ENCODE measurements at regions not wholly inside any gene's neighbourhood (a gene's known extent, or its start where the extent isn't known, plus 50 kb on each side); places are given as distances from the start of the nearest gene placed in this dataset.

DNA sequence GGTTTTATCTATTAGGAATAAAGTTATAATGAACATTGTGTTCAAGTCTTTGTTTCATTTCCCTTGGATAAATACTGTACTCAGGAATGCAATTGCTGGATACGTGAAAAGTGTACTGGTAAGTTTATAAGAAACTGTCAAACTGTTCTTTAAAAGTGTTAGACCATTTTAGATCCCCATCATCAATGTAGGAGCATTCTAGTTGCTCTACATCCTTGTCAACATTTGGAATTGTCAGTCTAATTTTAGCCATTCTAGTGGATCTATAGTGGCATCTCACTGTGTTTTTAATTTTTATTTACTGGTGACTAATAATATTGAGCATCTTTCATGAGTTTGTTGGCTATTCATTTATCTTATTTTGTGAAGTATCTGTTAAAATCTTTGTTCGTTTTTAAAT lies 354.0 kb upstream of the NRP1 start:
- POLR2A ChIA-PET: no interaction called here

DNA sequence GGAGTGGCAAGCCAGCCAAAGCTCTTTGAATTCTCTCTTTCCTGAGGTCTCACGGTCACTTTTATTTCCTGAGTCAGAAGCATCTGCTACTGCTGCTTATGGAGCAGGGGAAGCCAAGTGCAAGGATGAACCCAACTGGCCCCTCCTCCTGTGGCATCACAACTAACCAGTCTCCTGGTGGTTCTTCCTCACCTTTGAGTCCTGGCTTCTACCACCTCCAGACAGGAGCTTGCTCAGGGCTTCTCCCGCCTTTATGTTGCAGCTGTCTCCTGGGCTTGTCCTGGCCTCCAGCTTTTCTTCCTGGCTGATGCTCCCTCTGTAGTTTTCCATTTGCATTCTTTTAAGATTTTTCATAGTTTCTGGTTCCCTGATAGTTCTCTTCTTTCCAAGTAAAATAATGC lies 349.7 kb upstream of the NRP1 start:
- Mint-ChIP-seq H3K27me3 (ENCODE audit: insufficient read depth, unreplicated experiment) (no peaks in the 10 kb centered on the region), H3K36me3 (ENCODE audit: insufficient read depth, unreplicated experiment) (no peaks in the 10 kb centered on the region), H3K9me3 (ENCODE audit: unreplicated experiment) (peaks cover 20% of the 10 kb centered on the region), H3K4me1 (ENCODE audit: low read depth, unreplicated experiment) (no peaks in the 10 kb centered on the region), H3K27ac (ENCODE audit: unreplicated experiment) (no peak overlapping the region), H3K4me3 (ENCODE audit: unreplicated experiment) (no peak overlapping the region)
- Histone ChIP-seq H3K4me1 (no peaks in the 10 kb centered on the region), H3K4me3 (ENCODE audit: low read depth, low read length) (no peak overlapping the region), H3K36me3 (ENCODE audit: control insufficient read depth, insufficient read depth, low read length) (no peaks in the 10 kb centered on the region), H3K27me3 (replicated peaks; ENCODE audit: control insufficient read depth, insufficient read depth, low read length) (no peaks in the 10 kb centered on the region), H3K9me3 (peaks cover 16% of the 10 kb centered on the region)
- DNase-seq: no peak
- intact Hi-C loops (cut with micrococcal nuclease; ENCODE audit: unreplicated experiment): no loop called here
- BruUV-seq (replicated peaks): no TSS peak
- CTCF ChIA-PET: no interaction called here
- TF ChIP-seq, protein P1, sequence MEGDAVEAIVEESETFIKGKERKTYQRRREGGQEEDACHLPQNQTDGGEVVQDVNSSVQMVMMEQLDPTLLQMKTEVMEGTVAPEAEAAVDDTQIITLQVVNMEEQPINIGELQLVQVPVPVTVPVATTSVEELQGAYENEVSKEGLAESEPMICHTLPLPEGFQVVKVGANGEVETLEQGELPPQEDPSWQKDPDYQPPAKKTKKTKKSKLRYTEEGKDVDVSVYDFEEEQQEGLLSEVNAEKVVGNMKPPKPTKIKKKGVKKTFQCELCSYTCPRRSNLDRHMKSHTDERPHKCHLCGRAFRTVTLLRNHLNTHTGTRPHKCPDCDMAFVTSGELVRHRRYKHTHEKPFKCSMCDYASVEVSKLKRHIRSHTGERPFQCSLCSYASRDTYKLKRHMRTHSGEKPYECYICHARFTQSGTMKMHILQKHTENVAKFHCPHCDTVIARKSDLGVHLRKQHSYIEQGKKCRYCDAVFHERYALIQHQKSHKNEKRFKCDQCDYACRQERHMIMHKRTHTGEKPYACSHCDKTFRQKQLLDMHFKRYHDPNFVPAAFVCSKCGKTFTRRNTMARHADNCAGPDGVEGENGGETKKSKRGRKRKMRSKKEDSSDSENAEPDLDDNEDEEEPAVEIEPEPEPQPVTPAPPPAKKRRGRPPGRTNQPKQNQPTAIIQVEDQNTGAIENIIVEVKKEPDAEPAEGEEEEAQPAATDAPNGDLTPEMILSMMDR (IDR thresholded peaks at IDR 0.05; ENCODE audit: insufficient read depth in 1 of 2, low read depth in 1 of 2, low read length in 1 of 2, severe bottlenecking in 1 of 2, unreplicated experiment in 1 of 2): no peak
- POLR2A ChIA-PET: no interaction called here

More for the DNA sequence above, 354.0 kb upstream of the NRP1 start:
- Mint-ChIP-seq H3K4me3 (ENCODE audit: unreplicated experiment) (no peak overlapping the region), H3K36me3 (ENCODE audit: insufficient read depth, unreplicated experiment) (no peaks in the 10 kb centered on the region), H3K4me1 (ENCODE audit: low read depth, unreplicated experiment) (no peaks in the 10 kb centered on the region), H3K27ac (ENCODE audit: unreplicated experiment) (no peak overlapping the region), H3K9me3 (ENCODE audit: unreplicated experiment) (peaks cover 48% of the 10 kb centered on the region), H3K27me3 (ENCODE audit: insufficient read depth, unreplicated experiment) (no peaks in the 10 kb centered on the region)
- Histone ChIP-seq H3K4me3 (ENCODE audit: low read depth, low read length) (no peak overlapping the region), H3K36me3 (ENCODE audit: control insufficient read depth, insufficient read depth, low read length) (no peaks in the 10 kb centered on the region), H3K27me3 (replicated peaks; ENCODE audit: control insufficient read depth, insufficient read depth, low read length) (no peaks in the 10 kb centered on the region), H3K9me3 (peaks cover 35% of the 10 kb centered on the region), H3K4me1 (no peaks in the 10 kb centered on the region)
- TF ChIP-seq, protein P1 (IDR thresholded peaks at IDR 0.05; ENCODE audit: insufficient read depth in 1 of 2, low read depth in 1 of 2, low read length in 1 of 2, severe bottlenecking in 1 of 2, unreplicated experiment in 1 of 2): no peak
- intact Hi-C loops (cut with micrococcal nuclease; ENCODE audit: unreplicated experiment): no loop called here
- CTCF ChIA-PET: no interaction called here
- BruUV-seq (replicated peaks): no TSS peak
- DNase-seq: no peak

DNA sequence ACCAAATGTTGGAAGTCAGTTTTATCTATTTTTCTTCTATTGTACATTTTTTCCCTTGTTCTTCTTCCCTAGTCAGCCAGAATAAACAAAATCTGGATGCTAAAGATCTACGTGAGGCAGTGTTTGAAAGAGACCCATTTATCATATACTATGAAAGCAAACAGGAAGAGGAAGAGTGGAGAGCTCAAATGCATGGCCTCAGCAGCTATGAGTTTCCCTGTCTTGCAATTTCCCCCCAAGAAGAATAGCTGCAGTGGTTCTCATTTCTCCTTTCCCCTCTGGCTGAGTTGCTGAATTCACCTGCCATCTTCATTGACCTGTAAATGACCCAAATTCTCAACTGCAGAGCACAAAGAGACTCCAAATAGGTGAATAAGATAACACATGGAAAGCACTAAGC lies 347.1 kb upstream of the NRP1 start:
- no peak for DNase-seq
- BruUV-seq (replicated peaks): no TSS peak
- Mint-ChIP-seq H3K4me3 (ENCODE audit: unreplicated experiment) (no peak overlapping the region), H3K9me3 (ENCODE audit: unreplicated experiment) (peaks cover 27% of the 10 kb centered on the region), H3K27ac (ENCODE audit: unreplicated experiment) (no peak overlapping the region), H3K36me3 (ENCODE audit: insufficient read depth, unreplicated experiment) (no peaks in the 10 kb centered on the region), H3K27me3 (ENCODE audit: insufficient read depth, unreplicated experiment) (no peaks in the 10 kb centered on the region), H3K4me1 (ENCODE audit: low read depth, unreplicated experiment) (no peaks in the 10 kb centered on the region)
- TF ChIP-seq, protein P1 (IDR thresholded peaks at IDR 0.05; ENCODE audit: insufficient read depth in 1 of 2, low read depth in 1 of 2, low read length in 1 of 2, severe bottlenecking in 1 of 2, unreplicated experiment in 1 of 2): no peak
- CTCF ChIA-PET: no interaction called here
- intact Hi-C loops (cut with micrococcal nuclease; ENCODE audit: unreplicated experiment): no loop called here
- Histone ChIP-seq H3K27me3 (replicated peaks; ENCODE audit: control insufficient read depth, insufficient read depth, low read length) (no peaks in the 10 kb centered on the region), H3K36me3 (ENCODE audit: control insufficient read depth, insufficient read depth, low read length) (no peaks in the 10 kb centered on the region), H3K4me3 (ENCODE audit: low read depth, low read length) (no peak overlapping the region), H3K4me1 (no peaks in the 10 kb centered on the region), H3K9me3 (peaks cover 7% of the 10 kb centered on the region)
- POLR2A ChIA-PET: no interaction called here

All from Caco-2 (cell line).